GM19397 (cell line): ENCODE measurements at regions not wholly inside any gene's neighbourhood (a gene's known extent, or its start where the extent isn't known, plus 50 kb on each side); places are given as distances from the start of the nearest gene placed in this dataset.

Experiments
- ATAC-seq: cut with Tn5 transposase; IDR thresholded peaks from one replicate; pipeline ENCODE4 v1.9.1; 2021; ENCODE audit warnings: mild to moderate bottlenecking, moderate library complexity; ENCODE audit not compliant: unreplicated experiment

GRCh38 chr2:122152571-122152970 lies 397.1 kb downstream of the TSN start:
- no peak for ATAC-seq

- ATAC-seq, result no peak
Observed at GRCh38 chr2:122156176-122156890, 400.9 kb downstream of the TSN start.

GRCh38 chr2:122157158-122157557 lies 401.7 kb downstream of the TSN start:
- no peak for ATAC-seq

GRCh38 chr2:122163617-122164016 lies 408.2 kb downstream of the TSN start:
- ATAC-seq, result no peak

- no peak for ATAC-seq
Observed at GRCh38 chr2:122164964-122165363, 409.5 kb downstream of the TSN start.

GRCh38 chr2:122166820-122167219 lies 411.4 kb downstream of the TSN start:
- no peak for ATAC-seq

GRCh38 chr2:122167515-122167914 lies 412.1 kb downstream of the TSN start:
- no peak for ATAC-seq

- ATAC-seq, result no peak
Observed at GRCh38 chr2:122168799-122169198, 413.3 kb downstream of the TSN start.

GRCh38 chr2:122172812-122173211 lies 417.4 kb downstream of the TSN start:
- no peak for ATAC-seq

- no peak for ATAC-seq
Observed at GRCh38 chr2:122174061-122174460, 418.6 kb downstream of the TSN start.

GRCh38 chr2:122179492-122180165 lies 424.2 kb downstream of the TSN start:
- no peak for ATAC-seq

GRCh38 chr2:122180972-122181371 lies 425.5 kb downstream of the TSN start:
- no peak for ATAC-seq

GRCh38 chr2:122182616-122183355 lies 427.3 kb downstream of the TSN start:
- ATAC-seq, result no peak

GRCh38 chr2:122183890-122184289 lies 428.4 kb downstream of the TSN start:
- no peak for ATAC-seq

GRCh38 chr2:122186761-122187222 lies 431.3 kb downstream of the TSN start:
- no peak for ATAC-seq

- ATAC-seq, result no peak
Observed at GRCh38 chr2:122191331-122191730, 435.9 kb downstream of the TSN start.

GRCh38 chr2:122193622-122194021 lies 438.2 kb downstream of the TSN start:
- ATAC-seq, result no peak

- ATAC-seq, result no peak
Observed at GRCh38 chr2:122194546-122194945, 439.1 kb downstream of the TSN start.

- no peak for ATAC-seq
Observed at GRCh38 chr2:122203523-122203922, 448.1 kb downstream of the TSN start.

- ATAC-seq, result no peak
Observed at GRCh38 chr2:122205641-122206040, 450.2 kb downstream of the TSN start.

- no peak for ATAC-seq
Observed at GRCh38 chr2:122206101-122206500, 450.6 kb downstream of the TSN start.

- ATAC-seq, result no peak
Observed at GRCh38 chr2:122209377-122209776, 453.9 kb downstream of the TSN start.
